Ovary (tissue), 7 donors: ENCODE measurements at regions not wholly inside any gene's neighbourhood (a gene's known extent, or its start where the extent isn't known, plus 50 kb on each side); places are given as distances from the start of the nearest gene placed in this dataset.

Source experiments
- DNase-seq, 5 donors: peaks; one replicate each; pipeline ENCODE4 v3.0.0-alpha.2; 2019 to 2020
- H3K27ac ChIP-seq, 2 donors: fragments of 200-600 bp; one replicate each; pipeline versions ENCODE4 v1.5.1 to v1.8.0; 2019 to 2022
- H3K27me3 ChIP-seq: fragments of 200-600 bp; one replicate; pipeline ENCODE4 v1.8.0; 2022
- H3K36me3 ChIP-seq: fragments of 200-600 bp; sonication (generic); one replicate; pipeline ENCODE4 v1.5.1; 2019
- H3K4me1 ChIP-seq: one replicate; pipeline ENCODE4 v1.8.1; 2013; ENCODE audit warnings: mild to moderate bottlenecking, moderate library complexity; ENCODE audit not compliant: insufficient read depth
- H3K4me3 ChIP-seq: fragments of 200-600 bp; sonication (generic); one replicate; pipeline ENCODE4 v1.5.1; 2017
- H3K9me3 ChIP-seq, 2 donors: fragments of 200-600 bp in 1 of 2; sonication (generic) in 1 of 2; one replicate each; pipeline versions ENCODE4 v1.5.1 to v1.8.1; 2013 to 2019; ENCODE audit warnings: mild to moderate bottlenecking in 1 of 2, moderate library complexity in 1 of 2
- CTCF ChIP-seq, 3 donors: fragments of 450-650 bp in 2 of 3; fragments of 200-600 bp in 1 of 3; IDR thresholded peaks; one replicate each; pipeline versions ENCODE4 v1.5.1 to v1.8.0; 2016 to 2022; ENCODE audit warnings: antibody characterized with exemption in 3 of 3, mild to moderate bottlenecking in 1 of 3
- EP300 ChIP-seq: sonication (generic); formaldehyde crosslinking; IDR thresholded peaks from one replicate; pipeline ENCODE4 v1.6.1; 2017; ENCODE audit warnings: antibody characterized with exemption
- POLR2A ChIP-seq: fragments of 450-650 bp; IDR thresholded peaks from one replicate; pipeline ENCODE4 v1.6.1; 2017; ENCODE audit warnings: antibody characterized with exemption, mild to moderate bottlenecking, moderate library complexity
- WGBS, 3 donors: extraction: QIAGEN DNeasy Blood & Tissue Kit in 1 of 3; methylation state at CpG; one replicate each; pipeline versions ENCODE4 v1.1.5 to v1.1.7; 2013 to 2017; 5-methylcytosine and 5-hydroxymethylcytosine counted together
- intact Hi-C, 4 donors: fragments of 100-400 bp; cut with DNase I; formaldehyde crosslinking; loops; one replicate each; pipeline versions ENCODE4 v1.11.0 to v1.15.1; 2022 to 2023
- donor health status: DM: no; HTN: no; CAD: no; lungs with moderate emphysema.
- donor health status: DM: no; HTN: no; CAD: no.
- donor health status: Bipolar disorder and iron deficiency.
- donor health status: DM: no; HTN: no; CAD: no.
- donor health status: DM: yes; HTN: yes; CAD: no.

GRCh38 chr7:12481722-12482121 is 78.1 kb upstream of the VWDE start:
- H3K4me1 ChIP-seq, result no peaks in the 10 kb centered on the region
- H3K27me3 ChIP-seq, result no peaks in the 10 kb centered on the region
- intact Hi-C loops, result no loop called here
- H3K9me3 ChIP-seq, result no peaks in the 10 kb centered on the region
- 79 to 83% (median 79%) methylated on average over 3 of the region's 3 CpGs for WGBS, 3 donors
- no peak for DNase-seq
- no peak overlapping the region for H3K27ac ChIP-seq
- no peaks in the 10 kb centered on the region for H3K36me3 ChIP-seq
- TF ChIP-seq POLR2A (no peak), CTCF (IDR thresholded peaks at IDR 0.05) (no peak)
- H3K4me3 ChIP-seq, result no peak overlapping the region

GRCh38 chr7:12485845-12486244 is 82.2 kb upstream of the VWDE start:
- no peak overlapping the region for H3K4me3 ChIP-seq
- no peaks in the 10 kb centered on the region for H3K36me3 ChIP-seq
- TF ChIP-seq CTCF (IDR thresholded peaks at IDR 0.05) (no peak), POLR2A (no peak), EP300 (no peak)
- no peaks in the 10 kb centered on the region for H3K27me3 ChIP-seq
- intact Hi-C loops, result no loop called here
- no peaks in the 10 kb centered on the region for H3K4me1 ChIP-seq
- no peak for DNase-seq
- H3K9me3 ChIP-seq, result no peaks in the 10 kb centered on the region
- no peak overlapping the region for H3K27ac ChIP-seq
- 93 to 97% (median 94%) methylated on average over 2 of the region's 2 CpGs for WGBS, 3 donors

GRCh38 chr7:12488341-12488740 is 82.2 kb upstream of the SCIN start:
- intact Hi-C loops, result no loop called here

GRCh38 chr7:12490107-12490688 is 80.3 kb upstream of the SCIN start:
- no peaks in the 10 kb centered on the region for H3K27me3 ChIP-seq
- no peak overlapping the region for H3K27ac ChIP-seq
- no peak overlapping the region for H3K4me3 ChIP-seq
- no peaks in the 10 kb centered on the region for H3K36me3 ChIP-seq
- no peaks in the 10 kb centered on the region for H3K9me3 ChIP-seq
- intact Hi-C loops, result no loop called here
- no peaks in the 10 kb centered on the region for H3K4me1 ChIP-seq
- WGBS, 3 donors, result 6 to 20% (median 16%) methylated on average over 2 of the region's 2 CpGs
- no peak for TF ChIP-seq CTCF (IDR thresholded peaks at IDR 0.05)
- no peak for TF ChIP-seq EP300
- no peak for TF ChIP-seq POLR2A
- DNase-seq, result no peak

More at GRCh38 chr7:12488341-12488740, 82.2 kb upstream of the SCIN start:
- no peaks in the 10 kb centered on the region for H3K27me3 ChIP-seq
- H3K9me3 ChIP-seq, result no peaks in the 10 kb centered on the region
- no peaks in the 10 kb centered on the region for H3K4me1 ChIP-seq
- DNase-seq, result no peak
- TF ChIP-seq CTCF (IDR thresholded peaks at IDR 0.05) (no peak), EP300 (no peak), POLR2A (no peak)
- H3K27ac ChIP-seq, result no peak overlapping the region
- no peak overlapping the region for H3K4me3 ChIP-seq
- no peaks in the 10 kb centered on the region for H3K36me3 ChIP-seq
